ENCODE measurements at regions not wholly inside any gene's neighbourhood (a gene's known extent, or its start where the extent isn't known, plus 50 kb on each side); places are given as distances from the start of the nearest gene placed in this dataset.

GRCh38 chr3:72516361-72516760 is 331.9 kb downstream of the SHQ1 start:
- no peak overlapping the region for H2AFZ ChIP-seq
- H3K9me3 ChIP-seq (ENCODE audit: low read depth): no peaks in the 10 kb centered on the region
- TF ChIP-seq EZH2 (IDR thresholded peaks at IDR 0.05; ENCODE audit: borderline replicate concordance): no peak
- no peak for TF ChIP-seq CTCF (IDR thresholded peaks at IDR 0.05; ENCODE audit: poor library complexity)
- TF ChIP-seq EZH2phosphoT487 (IDR thresholded peaks at IDR 0.05; ENCODE audit: low read depth, severe bottlenecking, unreplicated experiment): no peak
- no peaks in the 10 kb centered on the region for H3K79me2 ChIP-seq
- H3K9me2 ChIP-seq (replicated peaks; ENCODE audit: insufficient read depth): no peaks in the 10 kb centered on the region
- no peaks in the 10 kb centered on the region for H4K20me1 ChIP-seq (ENCODE audit: insufficient read depth, poor library complexity, severe bottlenecking)
- H3K4me2 ChIP-seq: no peak overlapping the region
- no peak for DNase-seq (ENCODE audit: low spot score)
- peak overlapping the region; percentile 15 for H3K27ac ChIP-seq
- H3K27me3 ChIP-seq: no peaks in the 10 kb centered on the region
- WGBS (ENCODE audit: low lambda C conversion rate, missing lambda C conversion rate): 97% methylated on average over 2 of the region's 2 CpGs
- no peaks in the 10 kb centered on the region for H3K36me3 ChIP-seq (replicated peaks; ENCODE audit: insufficient read depth, low read depth)
- peaks cover 18% of the 10 kb centered on the region for H3K4me1 ChIP-seq (ENCODE audit: insufficient read depth)
- H3K4me3 ChIP-seq: no peak overlapping the region

DNA sequence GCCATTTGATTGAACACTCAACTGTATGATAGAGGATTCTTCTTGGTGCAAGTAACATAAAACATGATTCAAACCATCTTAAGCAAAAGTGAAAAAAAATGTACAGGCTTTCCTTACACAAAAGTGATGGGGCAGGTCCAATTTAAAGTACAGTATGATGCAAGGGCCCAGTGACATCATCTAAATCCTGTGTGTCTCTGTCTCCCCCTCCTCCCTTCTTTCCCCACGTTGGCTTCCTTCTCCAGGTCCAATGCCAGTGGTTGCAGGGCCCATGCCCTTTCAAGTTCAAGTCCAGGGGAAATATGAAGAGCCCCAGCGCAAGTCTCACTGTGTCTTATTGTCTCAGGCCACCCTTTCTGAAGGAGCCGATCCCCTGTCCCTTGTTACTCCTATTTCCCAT is 332.3 kb downstream of the SHQ1 start:
- Histone ChIP-seq H2AFZ (no peak overlapping the region), H3K27me3 (no peaks in the 10 kb centered on the region), H3K79me2 (no peaks in the 10 kb centered on the region), H3K9me2 (replicated peaks; ENCODE audit: insufficient read depth) (no peaks in the 10 kb centered on the region), H4K20me1 (ENCODE audit: insufficient read depth, poor library complexity, severe bottlenecking) (no peaks in the 10 kb centered on the region), H3K36me3 (replicated peaks; ENCODE audit: insufficient read depth, low read depth) (no peaks in the 10 kb centered on the region), H3K4me1 (ENCODE audit: insufficient read depth) (peaks cover 18% of the 10 kb centered on the region), H3K27ac (no peak overlapping the region), H3K4me2 (no peak overlapping the region), H3K4me3 (no peak overlapping the region), H3K9me3 (ENCODE audit: low read depth) (no peaks in the 10 kb centered on the region)
- TF ChIP-seq CTCF (IDR thresholded peaks at IDR 0.05; ENCODE audit: poor library complexity): no peak
- no peak for TF ChIP-seq EZH2 (IDR thresholded peaks at IDR 0.05; ENCODE audit: borderline replicate concordance)
- TF ChIP-seq EZH2phosphoT487 (IDR thresholded peaks at IDR 0.05; ENCODE audit: low read depth, severe bottlenecking, unreplicated experiment): no peak
- WGBS (ENCODE audit: low lambda C conversion rate, missing lambda C conversion rate): 87% methylated on average over 3 of the region's 3 CpGs
- no peak for DNase-seq (ENCODE audit: low spot score)

DNA sequence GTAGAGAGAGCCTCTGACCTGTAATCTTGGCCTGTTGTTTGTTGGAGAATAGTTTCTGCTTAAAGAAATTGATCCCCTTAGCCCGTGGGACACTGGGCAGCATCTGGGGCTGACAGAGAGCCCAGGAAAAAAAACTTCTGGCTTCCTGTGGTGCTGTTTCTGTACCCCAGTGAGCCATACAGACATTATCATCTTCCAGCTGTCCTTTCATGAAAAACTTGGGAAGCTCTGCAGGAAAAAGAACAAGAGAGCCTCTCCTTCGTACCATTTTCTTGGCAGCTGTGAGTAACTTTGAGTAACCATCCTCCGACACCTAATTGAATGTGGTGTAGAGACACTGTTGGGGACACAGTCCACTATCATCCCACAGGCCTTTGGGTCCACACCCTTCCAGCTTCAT is 333.0 kb downstream of the SHQ1 start:
- no peak overlapping the region for H2AFZ ChIP-seq
- no peaks in the 10 kb centered on the region for H4K20me1 ChIP-seq (ENCODE audit: insufficient read depth, poor library complexity, severe bottlenecking)
- H3K27me3 ChIP-seq: no peaks in the 10 kb centered on the region
- DNase-seq (ENCODE audit: low spot score): no peak
- no peaks in the 10 kb centered on the region for H3K36me3 ChIP-seq (replicated peaks; ENCODE audit: insufficient read depth, low read depth)
- no peak for TF ChIP-seq CTCF (IDR thresholded peaks at IDR 0.05; ENCODE audit: poor library complexity)
- TF ChIP-seq EZH2phosphoT487 (IDR thresholded peaks at IDR 0.05; ENCODE audit: low read depth, severe bottlenecking, unreplicated experiment): no peak
- no peak for TF ChIP-seq EZH2 (IDR thresholded peaks at IDR 0.05; ENCODE audit: borderline replicate concordance)
- no peaks in the 10 kb centered on the region for H3K79me2 ChIP-seq
- WGBS (ENCODE audit: low lambda C conversion rate, missing lambda C conversion rate): 50% methylated on average over 3 of the region's 3 CpGs
- peak overlapping the region; percentile 32 for H3K27ac ChIP-seq
- H3K9me3 ChIP-seq (ENCODE audit: low read depth): no peaks in the 10 kb centered on the region
- H3K4me2 ChIP-seq: no peak overlapping the region
- no peaks in the 10 kb centered on the region for H3K9me2 ChIP-seq (replicated peaks; ENCODE audit: insufficient read depth)
- H3K4me3 ChIP-seq: no peak overlapping the region
- peaks cover 12% of the 10 kb centered on the region for H3K4me1 ChIP-seq (ENCODE audit: insufficient read depth)

DNA sequence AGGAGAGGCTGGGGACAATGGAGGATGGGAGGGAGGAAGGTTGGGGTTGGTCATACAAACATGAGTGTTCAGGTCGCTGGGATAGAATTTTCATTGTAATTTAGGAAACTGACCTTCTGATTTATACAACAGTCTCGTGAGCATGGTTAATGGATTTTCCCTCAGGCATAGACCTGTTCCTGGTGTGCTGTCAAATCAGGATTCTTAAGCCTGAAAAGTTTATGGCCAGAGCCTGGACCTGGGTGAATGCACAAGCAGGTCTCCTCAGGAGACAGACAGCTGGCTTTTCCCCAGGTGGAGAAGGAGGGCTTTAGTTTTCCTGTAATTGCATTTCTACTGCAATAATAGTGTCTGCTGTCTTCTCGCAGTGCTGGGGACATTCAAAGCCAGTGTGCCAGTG is 338.0 kb downstream of the SHQ1 start:
- TF ChIP-seq EZH2phosphoT487 (IDR thresholded peaks at IDR 0.05; ENCODE audit: low read depth, severe bottlenecking, unreplicated experiment) (no peak), EZH2 (IDR thresholded peaks at IDR 0.05; ENCODE audit: borderline replicate concordance) (no peak), CTCF (IDR thresholded peaks at IDR 0.05; ENCODE audit: poor library complexity) (no peak)
- H3K27ac ChIP-seq: no peak overlapping the region
- 68% methylated on average over 3 of the region's 3 CpGs for WGBS (ENCODE audit: low lambda C conversion rate, missing lambda C conversion rate)
- no peaks in the 10 kb centered on the region for H3K79me2 ChIP-seq
- no peaks in the 10 kb centered on the region for H3K4me1 ChIP-seq (ENCODE audit: insufficient read depth)
- H3K36me3 ChIP-seq (replicated peaks; ENCODE audit: insufficient read depth, low read depth): no peaks in the 10 kb centered on the region
- H3K4me2 ChIP-seq: no peak overlapping the region
- H4K20me1 ChIP-seq (ENCODE audit: insufficient read depth, poor library complexity, severe bottlenecking): no peaks in the 10 kb centered on the region
- H2AFZ ChIP-seq: no peak overlapping the region
- H3K27me3 ChIP-seq: no peaks in the 10 kb centered on the region
- H3K9me2 ChIP-seq (replicated peaks; ENCODE audit: insufficient read depth): no peaks in the 10 kb centered on the region
- no peak for DNase-seq (ENCODE audit: low spot score)
- no peak overlapping the region for H3K4me3 ChIP-seq
- no peaks in the 10 kb centered on the region for H3K9me3 ChIP-seq (ENCODE audit: low read depth)

Data from hepatocyte (in vitro differentiated cells).